ENCODE measurements at regions not wholly inside any gene's neighbourhood (a gene's known extent, or its start where the extent isn't known, plus 50 kb on each side); places are given as distances from the start of the nearest gene placed in this dataset.
"Not testable (repeated sequence)": the region's sequence is repeated elsewhere in the genome, so short reads cannot be mapped to it uniquely, and the experiment has no call there.

DNA sequence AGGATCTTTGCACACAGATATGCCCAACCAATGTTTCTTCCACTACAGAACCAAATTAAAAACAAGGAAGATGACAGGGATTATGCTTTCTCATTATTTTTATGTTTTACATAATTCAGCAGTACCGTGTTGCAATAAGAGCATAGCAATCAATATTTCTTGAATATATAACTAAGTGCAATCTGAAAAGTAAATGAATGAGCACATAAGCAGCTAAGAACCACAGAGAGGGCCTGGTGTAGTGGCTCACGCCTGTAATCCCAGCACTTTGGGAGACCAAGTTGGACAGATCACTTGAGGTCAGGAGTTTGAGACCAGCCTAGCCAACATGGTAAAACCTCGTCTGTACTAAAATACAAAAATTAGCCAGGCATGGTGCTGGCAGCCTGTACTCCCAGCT is 423.7 kb downstream of the MRPL39 start:
- no peaks in the 10 kb centered on the region for H3K4me1 ChIP-seq (ENCODE audit: control insufficient read depth, insufficient read depth, low read length)
- H3K36me3 ChIP-seq (ENCODE audit: control insufficient read depth, insufficient read depth, low read length) = no peaks in the 10 kb centered on the region
- H3K4me3 ChIP-seq (ENCODE audit: low read depth, low read length) = no peak overlapping the region
- H3K27me3 ChIP-seq (ENCODE audit: control insufficient read depth, insufficient read depth, low read length) = no peaks in the 10 kb centered on the region
- H3K27ac ChIP-seq (ENCODE audit: low read depth, low read length) = no peak overlapping the region
- H3K9me3 ChIP-seq (ENCODE audit: control insufficient read depth, insufficient read depth, low read depth, low read length) = no peaks in the 10 kb centered on the region
- H3K9ac ChIP-seq (ENCODE audit: low read length) = no peak overlapping the region

DNA sequence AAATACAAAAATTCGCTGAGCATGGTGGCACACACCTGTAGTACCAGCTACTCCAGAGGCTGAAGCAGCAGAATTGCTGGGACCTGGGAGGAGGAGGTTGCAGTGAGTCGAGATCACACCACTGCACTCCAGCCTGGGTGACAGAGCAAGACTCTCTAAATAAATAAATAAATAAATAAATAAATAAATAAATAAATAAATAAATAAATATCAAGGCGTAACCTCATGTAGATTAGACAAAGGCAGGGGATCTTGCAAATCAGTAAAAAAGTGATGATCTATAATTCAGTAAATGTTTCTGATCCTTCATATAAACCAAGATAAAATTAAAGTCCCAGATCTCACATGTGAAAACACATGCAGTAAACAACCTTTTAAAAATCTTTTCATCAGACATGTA is 425.6 kb downstream of the MRPL39 start:
- H3K27me3 ChIP-seq (ENCODE audit: control insufficient read depth, insufficient read depth, low read length); H3K27ac ChIP-seq (ENCODE audit: low read depth, low read length); H3K4me3 ChIP-seq (ENCODE audit: low read depth, low read length); H3K9me3 ChIP-seq (ENCODE audit: control insufficient read depth, insufficient read depth, low read depth, low read length); H3K4me1 ChIP-seq (ENCODE audit: control insufficient read depth, insufficient read depth, low read length); H3K9ac ChIP-seq (ENCODE audit: low read length); H3K36me3 ChIP-seq (ENCODE audit: control insufficient read depth, insufficient read depth, low read length): not testable (repeated sequence)

DNA sequence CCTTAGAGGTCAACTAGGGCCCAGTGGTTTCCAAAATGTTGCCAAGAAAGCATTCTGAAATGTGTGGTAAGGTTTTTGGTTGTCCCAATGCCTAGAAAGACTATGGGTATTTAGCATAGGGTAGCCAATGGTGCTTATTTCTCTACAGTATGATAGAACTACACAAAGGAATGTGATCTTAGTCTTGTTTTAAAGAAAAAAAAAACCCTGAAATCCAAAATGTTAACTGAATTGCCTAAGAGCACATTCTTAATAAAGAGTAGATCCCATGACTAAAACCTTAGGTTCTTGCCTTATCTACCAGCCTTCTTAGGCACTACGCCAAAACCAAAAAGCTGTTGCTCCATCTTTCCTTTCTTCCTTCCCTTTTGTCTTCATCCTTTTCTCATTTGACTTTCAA is 428.2 kb downstream of the MRPL39 start:
- H3K4me3 ChIP-seq (ENCODE audit: low read depth, low read length) = no peak overlapping the region
- no peaks in the 10 kb centered on the region for H3K9me3 ChIP-seq (ENCODE audit: control insufficient read depth, insufficient read depth, low read depth, low read length)
- H3K27ac ChIP-seq (ENCODE audit: low read depth, low read length) = no peak overlapping the region
- H3K9ac ChIP-seq (ENCODE audit: low read length) = no peak overlapping the region
- no peaks in the 10 kb centered on the region for H3K36me3 ChIP-seq (ENCODE audit: control insufficient read depth, insufficient read depth, low read length)
- H3K4me1 ChIP-seq (ENCODE audit: control insufficient read depth, insufficient read depth, low read length) = peaks cover 8% of the 10 kb centered on the region; the same call in 1 of the 2 replicates
- H3K27me3 ChIP-seq (ENCODE audit: control insufficient read depth, insufficient read depth, low read length) = no peaks in the 10 kb centered on the region

DNA sequence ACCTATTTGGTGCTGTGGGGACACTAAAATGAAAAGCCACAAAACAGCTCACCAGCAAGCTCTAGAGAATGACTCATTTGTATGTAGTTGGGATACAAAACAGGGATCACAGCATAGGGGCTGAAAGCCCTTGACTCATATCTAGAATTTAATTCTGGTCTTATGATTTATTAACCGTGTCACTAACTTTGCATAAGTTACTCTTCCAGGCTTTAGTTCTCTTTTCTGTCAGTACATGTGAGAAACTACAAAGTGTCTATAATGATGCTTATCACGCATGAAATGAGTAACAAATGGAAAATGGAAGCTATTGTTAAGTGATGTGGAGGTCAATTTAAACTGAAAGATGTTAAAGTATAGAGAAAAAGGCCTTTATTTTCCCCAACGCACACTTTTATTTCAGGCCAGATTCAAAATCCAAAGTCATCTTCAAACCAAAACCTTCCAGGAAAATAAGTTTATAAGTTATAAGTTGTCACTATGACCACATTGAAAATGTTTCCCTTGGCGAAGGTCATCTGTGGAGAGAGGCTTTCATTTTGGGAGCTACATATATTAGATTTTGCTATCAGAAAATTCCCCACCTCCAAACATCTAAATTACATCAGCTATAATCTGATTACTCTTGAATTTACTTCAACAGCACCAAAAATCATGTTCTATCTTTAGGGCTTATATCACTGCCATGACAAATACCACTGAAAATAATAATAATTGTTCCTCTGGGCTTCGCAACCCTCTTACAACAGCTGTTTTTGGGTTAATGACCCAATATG is 430.5 kb downstream of the MRPL39 start:
- Histone ChIP-seq H3K4me3 (ENCODE audit: low read depth, low read length) (no peak overlapping the region), H3K36me3 (ENCODE audit: control insufficient read depth, insufficient read depth, low read length) (no peaks in the 10 kb centered on the region), H3K27me3 (ENCODE audit: control insufficient read depth, insufficient read depth, low read length) (no peaks in the 10 kb centered on the region), H3K9ac (ENCODE audit: low read length) (no peak overlapping the region), H3K27ac (ENCODE audit: low read depth, low read length) (no peak overlapping the region), H3K4me1 (ENCODE audit: control insufficient read depth, insufficient read depth, low read length) (peaks cover 8% of the 10 kb centered on the region; the same call in 1 of the 2 replicates), H3K9me3 (ENCODE audit: control insufficient read depth, insufficient read depth, low read depth, low read length) (no peaks in the 10 kb centered on the region)

DNA sequence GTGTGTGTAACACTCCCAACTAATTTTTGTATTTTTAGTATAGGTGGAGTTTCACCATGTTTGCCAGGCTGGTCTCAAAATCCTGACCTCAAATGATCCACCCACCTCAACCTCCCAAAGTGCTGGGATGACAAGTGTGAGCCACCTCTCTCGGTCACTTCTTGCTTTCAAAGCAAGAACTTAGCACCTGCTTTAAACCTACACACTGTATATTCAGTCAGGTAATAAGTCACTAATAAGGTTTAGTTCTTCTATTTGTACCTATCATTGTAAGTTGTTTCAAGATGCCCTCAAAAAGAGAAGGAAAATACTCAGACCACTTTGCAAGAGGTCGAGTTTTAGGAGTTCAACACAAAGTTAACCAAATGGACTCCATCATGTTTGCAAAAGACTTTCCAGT is 431.3 kb downstream of the MRPL39 start:
- peaks cover 8% of the 10 kb centered on the region; the same call in 1 of the 2 replicates for H3K4me1 ChIP-seq (ENCODE audit: control insufficient read depth, insufficient read depth, low read length)
- H3K4me3 ChIP-seq (ENCODE audit: low read depth, low read length) = no peak overlapping the region
- H3K9ac ChIP-seq (ENCODE audit: low read length) = no peak overlapping the region
- no peaks in the 10 kb centered on the region for H3K27me3 ChIP-seq (ENCODE audit: control insufficient read depth, insufficient read depth, low read length)
- no peak overlapping the region for H3K27ac ChIP-seq (ENCODE audit: low read depth, low read length)
- H3K9me3 ChIP-seq (ENCODE audit: control insufficient read depth, insufficient read depth, low read depth, low read length) = no peaks in the 10 kb centered on the region
- no peaks in the 10 kb centered on the region for H3K36me3 ChIP-seq (ENCODE audit: control insufficient read depth, insufficient read depth, low read length)

DNA sequence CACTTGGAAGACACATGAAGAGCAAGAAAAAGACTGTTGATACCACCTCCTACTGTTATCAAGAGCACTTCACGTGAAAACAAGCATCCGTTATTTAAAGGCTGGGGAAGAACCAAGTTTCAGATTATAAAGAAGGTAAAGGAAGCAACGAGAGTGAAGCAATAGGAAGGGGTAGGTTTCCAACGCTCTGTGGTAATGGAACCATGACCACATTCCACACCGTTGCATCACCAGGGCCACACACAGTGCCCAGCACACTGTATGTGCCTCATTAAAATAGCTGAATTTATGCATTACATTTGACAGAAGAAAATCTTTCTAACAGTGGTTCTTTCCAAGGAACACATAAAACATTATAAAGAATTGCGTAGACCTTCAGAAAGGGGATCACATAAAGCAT is 435.8 kb downstream of the MRPL39 start:
- Histone ChIP-seq H3K4me3 (ENCODE audit: low read depth, low read length) (no peak overlapping the region), H3K9me3 (ENCODE audit: control insufficient read depth, insufficient read depth, low read depth, low read length) (peaks cover 12% of the 10 kb centered on the region), H3K27ac (ENCODE audit: low read depth, low read length) (no peak overlapping the region), H3K4me1 (ENCODE audit: control insufficient read depth, insufficient read depth, low read length) (peaks cover 8% of the 10 kb centered on the region; the same call in 1 of the 2 replicates), H3K27me3 (ENCODE audit: control insufficient read depth, insufficient read depth, low read length) (no peaks in the 10 kb centered on the region), H3K9ac (ENCODE audit: low read length) (no peak overlapping the region), H3K36me3 (ENCODE audit: control insufficient read depth, insufficient read depth, low read length) (no peaks in the 10 kb centered on the region)

DNA sequence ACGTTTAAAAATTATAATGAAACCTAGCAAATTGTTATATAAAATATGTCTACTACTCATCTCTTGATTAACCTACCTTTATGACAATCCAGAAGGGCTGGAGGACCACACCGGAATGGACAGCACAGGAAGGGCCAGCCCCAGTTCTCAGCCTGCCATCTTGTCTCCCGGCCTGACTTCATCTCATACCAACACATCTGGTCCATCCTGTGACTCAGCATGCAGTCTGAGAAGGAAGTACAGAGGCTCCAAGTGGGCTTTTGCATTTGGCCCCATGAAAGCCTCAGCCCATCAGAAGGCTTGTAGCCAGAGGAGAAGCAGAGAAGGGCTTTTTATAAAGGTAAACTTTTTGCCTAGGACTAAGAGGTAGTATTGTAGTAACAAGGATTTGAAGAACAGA is 436.6 kb downstream of the MRPL39 start:
- Histone ChIP-seq H3K36me3 (ENCODE audit: control insufficient read depth, insufficient read depth, low read length) (no peaks in the 10 kb centered on the region), H3K9ac (ENCODE audit: low read length) (no peak overlapping the region), H3K4me3 (ENCODE audit: low read depth, low read length) (no peak overlapping the region), H3K4me1 (ENCODE audit: control insufficient read depth, insufficient read depth, low read length) (peaks cover 8% of the 10 kb centered on the region; the same call in 1 of the 2 replicates), H3K9me3 (ENCODE audit: control insufficient read depth, insufficient read depth, low read depth, low read length) (peaks cover 18% of the 10 kb centered on the region), H3K27me3 (ENCODE audit: control insufficient read depth, insufficient read depth, low read length) (no peaks in the 10 kb centered on the region), H3K27ac (ENCODE audit: low read depth, low read length) (no peak overlapping the region)

DNA sequence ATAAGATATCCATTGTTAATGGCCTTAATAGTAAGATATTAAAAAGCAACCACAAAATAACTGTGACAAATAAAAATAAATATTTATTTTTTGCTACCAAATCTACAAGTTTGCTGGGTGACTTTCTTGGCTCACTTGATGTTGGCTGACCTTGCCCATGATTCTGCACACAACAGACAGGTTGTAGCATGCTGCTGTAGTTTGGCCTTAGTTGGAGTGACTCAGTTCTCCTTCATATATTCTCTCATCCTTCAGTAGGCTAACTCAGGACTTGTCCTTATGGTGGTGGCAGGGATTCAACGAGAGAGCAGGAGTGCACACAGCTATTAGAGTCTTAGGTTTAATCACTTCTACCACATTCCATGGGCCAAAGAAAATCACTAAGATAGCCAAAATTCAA is 437.9 kb downstream of the MRPL39 start:
- Histone ChIP-seq H3K36me3 (ENCODE audit: control insufficient read depth, insufficient read depth, low read length) (no peaks in the 10 kb centered on the region), H3K4me3 (ENCODE audit: low read depth, low read length) (no peak overlapping the region), H3K9me3 (ENCODE audit: control insufficient read depth, insufficient read depth, low read depth, low read length) (peaks cover 18% of the 10 kb centered on the region), H3K9ac (ENCODE audit: low read length) (no peak overlapping the region), H3K27ac (ENCODE audit: low read depth, low read length) (no peak overlapping the region), H3K27me3 (ENCODE audit: control insufficient read depth, insufficient read depth, low read length) (no peaks in the 10 kb centered on the region), H3K4me1 (ENCODE audit: control insufficient read depth, insufficient read depth, low read length) (no peaks in the 10 kb centered on the region)

DNA sequence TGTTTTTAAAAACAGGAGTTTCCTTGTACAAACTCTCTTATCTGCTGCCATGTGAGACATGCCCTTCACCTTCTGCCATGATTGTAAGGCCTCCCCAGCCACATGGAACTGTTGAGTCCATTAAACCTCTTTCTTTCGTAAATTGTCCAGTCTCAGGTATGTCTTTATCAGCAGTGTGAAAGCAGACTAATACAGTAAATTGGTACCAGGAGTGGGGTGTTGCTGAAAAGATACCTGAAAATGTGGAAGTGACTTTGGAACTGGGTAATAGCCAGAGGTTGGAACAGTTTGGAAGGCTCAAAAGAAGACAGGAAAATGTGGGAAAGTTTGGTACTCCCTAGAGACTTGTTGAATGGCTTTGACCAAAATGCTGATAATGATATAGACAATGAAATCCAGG is 440.4 kb downstream of the MRPL39 start:
- not testable (repeated sequence) for H3K9ac ChIP-seq (ENCODE audit: low read length); H3K27me3 ChIP-seq (ENCODE audit: control insufficient read depth, insufficient read depth, low read length); H3K36me3 ChIP-seq (ENCODE audit: control insufficient read depth, insufficient read depth, low read length); H3K27ac ChIP-seq (ENCODE audit: low read depth, low read length); H3K4me3 ChIP-seq (ENCODE audit: low read depth, low read length); H3K4me1 ChIP-seq (ENCODE audit: control insufficient read depth, insufficient read depth, low read length)
- peaks cover 18% of the 10 kb centered on the region for H3K9me3 ChIP-seq (ENCODE audit: control insufficient read depth, insufficient read depth, low read depth, low read length)

DNA sequence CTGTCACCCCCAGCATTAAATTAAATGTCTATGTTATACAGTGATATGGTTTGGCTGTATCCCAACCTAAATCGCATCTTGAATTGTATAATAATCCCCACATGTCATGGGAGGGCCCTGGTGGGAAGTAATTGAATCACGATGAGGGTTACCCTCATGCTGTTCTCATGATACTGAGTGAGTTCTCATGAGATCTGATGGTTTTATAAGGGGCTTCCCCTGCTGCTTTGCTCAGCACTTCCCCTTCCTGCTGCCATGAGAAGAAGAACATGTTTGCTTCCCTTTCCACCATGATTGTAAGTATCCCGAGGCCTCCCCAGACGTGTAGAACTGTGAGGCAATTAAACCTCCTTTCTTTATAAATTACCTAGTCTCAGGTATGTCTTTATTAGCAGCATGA is 445.7 kb downstream of the MRPL39 start:
- H3K27me3 ChIP-seq (ENCODE audit: control insufficient read depth, insufficient read depth, low read length) = no peaks in the 10 kb centered on the region
- no peaks in the 10 kb centered on the region for H3K36me3 ChIP-seq (ENCODE audit: control insufficient read depth, insufficient read depth, low read length)
- no peaks in the 10 kb centered on the region for H3K4me1 ChIP-seq (ENCODE audit: control insufficient read depth, insufficient read depth, low read length)
- no peak overlapping the region for H3K9ac ChIP-seq (ENCODE audit: low read length)
- no peak overlapping the region for H3K4me3 ChIP-seq (ENCODE audit: low read depth, low read length)
- H3K9me3 ChIP-seq (ENCODE audit: control insufficient read depth, insufficient read depth, low read depth, low read length) = peaks cover 10% of the 10 kb centered on the region
- no peak overlapping the region for H3K27ac ChIP-seq (ENCODE audit: low read depth, low read length)

DNA sequence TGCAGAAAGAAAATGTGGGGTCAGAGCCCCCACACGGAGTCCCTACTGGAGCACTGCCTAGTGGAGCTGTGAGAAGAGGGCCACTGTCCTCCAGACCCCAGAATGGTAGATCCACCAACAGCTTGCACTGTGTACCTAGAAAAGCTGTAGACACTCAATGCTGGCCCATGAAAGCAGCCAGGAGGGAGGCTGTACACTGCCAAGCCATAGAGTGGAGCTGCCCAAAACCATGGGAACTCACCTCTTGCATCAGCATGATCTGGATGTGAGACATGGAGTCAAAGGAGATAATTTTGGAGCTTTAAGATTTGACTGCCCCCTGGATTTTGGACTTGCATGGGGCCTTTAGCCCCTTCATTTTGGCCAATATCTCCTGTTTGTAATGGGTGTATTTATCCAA is 452.3 kb downstream of the MRPL39 start:
- H3K9me3 ChIP-seq (ENCODE audit: control insufficient read depth, insufficient read depth, low read depth, low read length) = peaks cover 24% of the 10 kb centered on the region
- H3K36me3 ChIP-seq (ENCODE audit: control insufficient read depth, insufficient read depth, low read length); H3K4me1 ChIP-seq (ENCODE audit: control insufficient read depth, insufficient read depth, low read length); H3K27me3 ChIP-seq (ENCODE audit: control insufficient read depth, insufficient read depth, low read length); H3K27ac ChIP-seq (ENCODE audit: low read depth, low read length); H3K9ac ChIP-seq (ENCODE audit: low read length); H3K4me3 ChIP-seq (ENCODE audit: low read depth, low read length): not testable (repeated sequence)

Measured in HUES6 (cell line).